GM12878 (cell line): ENCODE measurements at regions not wholly inside any gene's neighbourhood (a gene's known extent, or its start where the extent isn't known, plus 50 kb on each side); places are given as distances from the start of the nearest gene placed in this dataset.
A peak's percentile ranks its signal among the peaks of the same experiment; 100 is the strongest.

Experiments
- ATAC-seq: fragments of 200-7000 bp; cut with Tn5 transposase; 3 replicates; pipeline ENCODE4 v1.9.1; 2020; ENCODE audit warnings: mild to moderate bottlenecking, moderate library complexity
- BruUV-seq: library from RNA; stranded (reverse); fragments of 400-500 nt; replicated peaks from 2 replicates; lab custom pipeline; 2021; lab: Mats Ljungman, UMichigan
- CTCF ChIA-PET: fragments of 300-600 bp; sonication (Branson Sonifier 250); formaldehyde crosslinking; extraction: SDS; loops from one replicate; lab custom pipeline; 2021; ENCODE audit warnings: inconsistent platforms; lab: Yijun Ruan, JAX
- POLR2A ChIA-PET: fragments of 350-600 bp; formaldehyde crosslinking; extraction: SDS; loops from one replicate; lab custom pipeline; 2021; ENCODE audit warnings: inconsistent platforms; lab: Charles Lee
- RAD21 ChIA-PET: fragments of 300-600 bp; sonication (Branson Sonifier 250); formaldehyde crosslinking; loops from one replicate; lab custom pipeline; 2023; ENCODE audit warnings: antibody characterized with exemption; ENCODE audit not compliant: unreplicated experiment; lab: Charles Lee
- SMC1A ChIA-PET: fragments of 300-600 bp; sonication (Branson Sonifier 250); formaldehyde crosslinking; loops from one replicate; lab custom pipeline; 2023; ENCODE audit not compliant: unreplicated experiment, uncharacterized antibody; lab: Charles Lee
- DNase-seq: peaks from one replicate; pipeline ENCODE4 v3.0.0-alpha.2; 2011; ENCODE audit warnings: low read depth, low spot score
- FAIRE-seq: peaks from 3 replicates; lab custom pipeline; 2011; peaks lifted over from hg19 to GRCh38; lab: Jason Lieb, UNC
- H2AFZ ChIP-seq: 2 replicates; pipeline ENCODE4 v1.6.0; 2011; ENCODE audit warnings: low read depth, low read length, control low read depth; ENCODE audit not compliant: control insufficient read depth
- H3K27ac ChIP-seq: 2 replicates; pipeline ENCODE4 v1.5.1; 2011; ENCODE audit warnings: control low read depth; ENCODE audit not compliant: control insufficient read depth, insufficient read depth
- H3K27me3 ChIP-seq, 2 experiments: replicated peaks in 1 of 2; 2 replicates each; pipeline versions ENCODE4 v1.6.0 to v1.6.1; 2011; ENCODE audit warnings: low read length in 1 of 2; ENCODE audit not compliant: control insufficient read depth in 2 of 2, insufficient read depth in 2 of 2
- H3K36me3 ChIP-seq, 2 experiments: 2 replicates each; pipeline ENCODE4 v1.5.1; 2011; ENCODE audit warnings: low read length in 1 of 2; ENCODE audit not compliant: control insufficient read depth in 2 of 2, insufficient read depth in 2 of 2
- H3K4me1 ChIP-seq: 2 replicates; pipeline ENCODE4 v1.6.1; 2011; ENCODE audit warnings: mild to moderate bottlenecking, low read length, moderate library complexity, mixed read lengths; ENCODE audit not compliant: control insufficient read depth, insufficient read depth
- H3K4me2 ChIP-seq: 2 replicates; pipeline ENCODE4 v1.6.0; 2011; ENCODE audit warnings: control low read depth; ENCODE audit not compliant: control insufficient read depth, insufficient read depth
- H3K4me3 ChIP-seq: fragments of 200-600 bp; sonication (generic); 2 replicates; pipeline ENCODE4 v1.5.1; 2016
- H3K79me2 ChIP-seq: 2 replicates; pipeline ENCODE4 v1.6.0; 2011; ENCODE audit warnings: low read length; ENCODE audit not compliant: control insufficient read depth, insufficient read depth
- H3K9ac ChIP-seq: 2 replicates; pipeline ENCODE4 v1.8.0; 2011; ENCODE audit warnings: low read length, control low read depth, mixed read lengths; ENCODE audit not compliant: control insufficient read depth, insufficient read depth
- H3K9me3 ChIP-seq: replicated peaks from 3 replicates; pipeline ENCODE4 v1.5.1; 2011; ENCODE audit warnings: mild to moderate bottlenecking, low read length; ENCODE audit not compliant: control insufficient read depth, insufficient read depth
- H4K20me1 ChIP-seq: 2 replicates; pipeline ENCODE4 v1.6.0; 2011; ENCODE audit not compliant: control insufficient read depth, insufficient read depth
- ASH2L ChIP-seq: fragments of 300-600, 200-600 bp; sonication (generic); IDR thresholded peaks from 2 replicates; pipeline ENCODE4 v1.6.1; 2017; ENCODE audit warnings: low read depth, mild to moderate bottlenecking, borderline replicate concordance
- BCL11A ChIP-seq: IDR thresholded peaks from 2 replicates; pipeline ENCODE4 v1.6.1; 2011; ENCODE audit warnings: low read depth, low read length
- E2F4 ChIP-seq: IDR thresholded peaks from 2 replicates; pipeline ENCODE4 v1.6.1; 2012; ENCODE audit warnings: low read depth, low read length, improper control_type of control experiment
- KAT2A ChIP-seq: conservative IDR thresholded peaks from 2 replicates; pipeline ENCODE4 v1.6.1; 2011; ENCODE audit warnings: low read depth, low read length; ENCODE audit not compliant: control insufficient read depth
- REST ChIP-seq: IDR thresholded peaks from 2 replicates; pipeline ENCODE4 v1.6.1; 2012; ENCODE audit warnings: mild to moderate bottlenecking, low read depth, low read length
- SMAD5 ChIP-seq: IDR thresholded peaks from 2 replicates; pipeline ENCODE4 v1.6.1; 2016; ENCODE audit warnings: antibody characterized with exemption, low read depth
- SMC3 ChIP-seq: IDR thresholded peaks from 2 replicates; pipeline ENCODE4 v1.6.1; 2011; ENCODE audit warnings: low read length, improper control_type of control experiment, borderline replicate concordance
- ZBTB40 ChIP-seq: fragments of 450-650 bp; IDR thresholded peaks from 2 replicates; pipeline ENCODE4 v1.6.1; 2016; ENCODE audit warnings: mild to moderate bottlenecking, moderate library complexity, borderline replicate concordance
- ZNF622 ChIP-seq: fragments of 450-650 bp; IDR thresholded peaks from 2 replicates; pipeline ENCODE4 v1.6.1; 2017; ENCODE audit warnings: mild to moderate bottlenecking, inconsistent platforms
- WGBS: methylation state at CpG from one replicate; pipeline ENCODE4 v1.1.6; 2016; ENCODE audit warnings: low lambda C conversion rate; ENCODE audit not compliant: insufficient replicate concordance, insufficient coverage; ENCODE audit errors: missing lambda C conversion rate; 5-methylcytosine and 5-hydroxymethylcytosine counted together
- in situ Hi-C: fragments of 300-500 bp; cut with MboI; formaldehyde crosslinking; loops from 9 replicates; pipeline ENCODE4 v1.14.3; 2018; ENCODE audit warnings: mixed read lengths
- intact Hi-C: fragments of 100-400 bp; cut with micrococcal nuclease; formaldehyde crosslinking; loops from one replicate; pipeline ENCODE4 v1.14.2; 2022; ENCODE audit not compliant: unreplicated experiment

GRCh38 chr1:4546911-4547310 lies 107.5 kb upstream of the AJAP1 start (continued):
- no peak for TF ChIP-seq SMAD5
- TF ChIP-seq SMC3 = no peak
- TF ChIP-seq ZBTB40 = no peak
- no peak for TF ChIP-seq ZNF622

GRCh38 chr1:4549930-4550329 lies 104.5 kb upstream of the AJAP1 start:
- Histone ChIP-seq H3K27me3 (no peaks in the 10 kb centered on the region), H3K4me1 (no peaks in the 10 kb centered on the region), H4K20me1 (no peaks in the 10 kb centered on the region), H3K9me3 (no peaks in the 10 kb centered on the region), H3K36me3 (no peaks in the 10 kb centered on the region), H3K4me3 (no peak overlapping the region), H3K79me2 (no peaks in the 10 kb centered on the region), H2AFZ (no peak overlapping the region), H3K4me2 (no peak overlapping the region), H3K9ac (no peak overlapping the region)
- ChIA-PET CTCF (no interaction called here), SMC1A (no interaction called here), POLR2A (no interaction called here), RAD21 (no interaction called here)
- no peak for DNase-seq
- in situ Hi-C loops = no loop called here
- intact Hi-C loops = no loop called here
- no peak for FAIRE-seq
- 18% methylated on average over 3 of the region's 3 CpGs for WGBS
- ATAC-seq = no peak
- TF ChIP-seq E2F4 (no peak), ASH2L (no peak), SMC3 (no peak), KAT2A (no peak), REST (peak; percentile 78), BCL11A (no peak)
- TF ChIP-seq, all 136 proteins: peak for 1
- no peak overlapping the region for H3K27ac ChIP-seq
- BruUV-seq = no TSS peak
